Keratinocyte (primary cell): ENCODE measurements at regions not wholly inside any gene's neighbourhood (a gene's known extent, or its start where the extent isn't known, plus 50 kb on each side); places are given as distances from the start of the nearest gene placed in this dataset.
"Not testable (repeated sequence)": the region's sequence is repeated elsewhere in the genome, so short reads cannot be mapped to it uniquely, and the experiment has no call there.

Experiments
- DNase-seq: peaks from one replicate; pipeline ENCODE4 v3.0.0-alpha.2; 2011; ENCODE audit warnings: low read depth, missing footprints, low spot score
- FAIRE-seq: peaks from 2 replicates; lab custom pipeline; 2011; peaks lifted over from hg19 to GRCh38; lab: Jason Lieb, UNC
- H2AFZ ChIP-seq: 2 replicates; pipeline ENCODE4 v1.6.0; 2012; ENCODE audit warnings: low read length, control low read depth, inconsistent platforms; ENCODE audit not compliant: control insufficient read depth
- H3K27ac ChIP-seq: 2 replicates; pipeline ENCODE4 v1.5.1; 2011; ENCODE audit warnings: low read length; ENCODE audit not compliant: control insufficient read depth, insufficient read depth
- H3K27me3 ChIP-seq: 3 replicates; pipeline ENCODE4 v1.6.0; 2011; ENCODE audit warnings: low read length; ENCODE audit not compliant: control insufficient read depth, insufficient read depth; ENCODE audit errors: extremely low read depth
- H3K36me3 ChIP-seq, 2 experiments: 2 replicates in 1 of 2; 3 replicates in 1 of 2; pipeline ENCODE4 v1.5.1; 2011; ENCODE audit warnings: low read length in 2 of 2, mild to moderate bottlenecking in 1 of 2; ENCODE audit not compliant: control insufficient read depth in 2 of 2, insufficient read depth in 2 of 2; ENCODE audit errors: extremely low read depth in 1 of 2
- H3K4me1 ChIP-seq: 3 replicates; pipeline ENCODE4 v1.5.1; 2011; ENCODE audit warnings: low read length; ENCODE audit not compliant: control insufficient read depth, insufficient read depth; ENCODE audit errors: extremely low read depth
- H3K4me2 ChIP-seq: 3 replicates; pipeline ENCODE4 v1.6.0; 2011; ENCODE audit warnings: low read depth, low read length; ENCODE audit not compliant: control insufficient read depth, insufficient read depth; ENCODE audit errors: extremely low read depth
- H3K4me3 ChIP-seq, 3 experiments: fragments of 200-600 bp in 1 of 3; sonication (generic) in 1 of 3; 2 replicates in 2 of 3; 3 replicates in 1 of 3; pipeline ENCODE4 v1.5.1; 2011 to 2016; ENCODE audit warnings: low read length in 3 of 3, mild to moderate bottlenecking in 3 of 3, control low read depth in 2 of 3, inconsistent platforms in 1 of 3, low read depth in 1 of 3, mixed read lengths in 1 of 3, mixed run types in 1 of 3, moderate library complexity in 1 of 3; ENCODE audit not compliant: control insufficient read depth in 2 of 3, insufficient read depth in 2 of 3; ENCODE audit errors: extremely low read depth in 1 of 3
- H3K79me2 ChIP-seq: 2 replicates; pipeline ENCODE4 v1.6.0; 2012; ENCODE audit warnings: low read length; ENCODE audit not compliant: control insufficient read depth, insufficient read depth
- H3K9ac ChIP-seq: 3 replicates; pipeline ENCODE4 v1.6.0; 2011; ENCODE audit warnings: low read length; ENCODE audit not compliant: control insufficient read depth, insufficient read depth; ENCODE audit errors: extremely low read depth
- H3K9me1 ChIP-seq: 3 replicates; pipeline ENCODE4 v1.6.0; 2011; ENCODE audit warnings: low read length; ENCODE audit not compliant: control insufficient read depth, insufficient read depth; ENCODE audit errors: extremely low read depth
- H3K9me3 ChIP-seq: 2 replicates; pipeline ENCODE4 v1.5.1; 2012; ENCODE audit warnings: low read depth, low read length; ENCODE audit not compliant: control insufficient read depth
- H4K20me1 ChIP-seq: 3 replicates; pipeline ENCODE4 v1.6.0; 2011; ENCODE audit warnings: low read length; ENCODE audit not compliant: control insufficient read depth, insufficient read depth; ENCODE audit errors: extremely low read depth
- EZH2 ChIP-seq: IDR thresholded peaks from one replicate; pipeline ENCODE4 v1.6.1; 2012; ENCODE audit warnings: inconsistent platforms, mild to moderate bottlenecking, low read length, moderate library complexity
- dilution Hi-C: fragments of 300-500 bp; cut with MboI; formaldehyde crosslinking; loops from one replicate; pipeline ENCODE4 v1.7.0; 2020; ENCODE audit warnings: low sequenced_read_pairs; ENCODE audit not compliant: extremely low pct_ligation_motif_present
- TF ChIP-seq, protein P1 (sequence below), 3 experiments: IDR thresholded peaks in 1 of 3; conservative IDR thresholded peaks in 1 of 3; optimal IDR thresholded peaks in 1 of 3; 2 replicates in 2 of 3; 3 replicates in 1 of 3; pipeline versions ENCODE3 to v1.5.1; 2011; ENCODE audit warnings: low read length in 3 of 3, mild to moderate bottlenecking in 3 of 3, moderate library complexity in 2 of 3, control low read depth in 1 of 3, inconsistent platforms in 1 of 3; ENCODE audit not compliant: insufficient read depth in 2 of 3; ENCODE audit errors: extremely low read depth in 1 of 3

DNA sequence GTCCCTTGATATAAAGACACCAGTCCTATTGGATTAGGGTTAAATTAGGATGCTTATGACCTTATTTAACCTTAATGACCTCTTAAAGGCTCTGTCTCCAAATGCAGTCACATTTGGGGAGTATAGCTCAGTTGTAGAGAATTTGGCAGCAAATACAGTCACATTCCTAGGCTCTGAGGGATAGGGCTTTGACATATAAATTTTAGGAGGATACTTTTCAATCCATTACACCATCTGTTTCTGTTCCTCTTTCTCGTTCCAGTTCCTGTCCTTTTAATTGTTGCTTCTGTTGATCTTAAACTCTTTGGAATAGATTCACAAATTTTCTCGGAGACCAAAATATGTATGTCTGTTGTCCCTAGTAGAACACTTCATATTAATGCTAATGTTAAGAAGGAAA is 390.0 kb upstream of the PCSK5 start:
- Histone ChIP-seq H3K9ac (no peak overlapping the region), H3K36me3 (no peaks in the 10 kb centered on the region), H3K79me2 (no peaks in the 10 kb centered on the region), H3K9me1 (no peaks in the 10 kb centered on the region), H3K4me2 (no peak overlapping the region), H3K4me3 (no peak overlapping the region), H3K4me1 (no peaks in the 10 kb centered on the region), H3K27ac (no peak overlapping the region), H4K20me1 (no peaks in the 10 kb centered on the region), H3K27me3 (no peaks in the 10 kb centered on the region), H2AFZ (no peak overlapping the region), H3K9me3 (no peaks in the 10 kb centered on the region)
- TF ChIP-seq, protein P1, sequence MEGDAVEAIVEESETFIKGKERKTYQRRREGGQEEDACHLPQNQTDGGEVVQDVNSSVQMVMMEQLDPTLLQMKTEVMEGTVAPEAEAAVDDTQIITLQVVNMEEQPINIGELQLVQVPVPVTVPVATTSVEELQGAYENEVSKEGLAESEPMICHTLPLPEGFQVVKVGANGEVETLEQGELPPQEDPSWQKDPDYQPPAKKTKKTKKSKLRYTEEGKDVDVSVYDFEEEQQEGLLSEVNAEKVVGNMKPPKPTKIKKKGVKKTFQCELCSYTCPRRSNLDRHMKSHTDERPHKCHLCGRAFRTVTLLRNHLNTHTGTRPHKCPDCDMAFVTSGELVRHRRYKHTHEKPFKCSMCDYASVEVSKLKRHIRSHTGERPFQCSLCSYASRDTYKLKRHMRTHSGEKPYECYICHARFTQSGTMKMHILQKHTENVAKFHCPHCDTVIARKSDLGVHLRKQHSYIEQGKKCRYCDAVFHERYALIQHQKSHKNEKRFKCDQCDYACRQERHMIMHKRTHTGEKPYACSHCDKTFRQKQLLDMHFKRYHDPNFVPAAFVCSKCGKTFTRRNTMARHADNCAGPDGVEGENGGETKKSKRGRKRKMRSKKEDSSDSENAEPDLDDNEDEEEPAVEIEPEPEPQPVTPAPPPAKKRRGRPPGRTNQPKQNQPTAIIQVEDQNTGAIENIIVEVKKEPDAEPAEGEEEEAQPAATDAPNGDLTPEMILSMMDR (optimal IDR thresholded peaks at IDR 0.05 in 1 of 3, IDR thresholded peaks at IDR 0.05 in 1 of 3, conservative IDR thresholded peaks at IDR 0.05 in 1 of 3; ENCODE audit: extremely low read depth in 1 of 3, insufficient read depth in 2 of 3, low read length in 3 of 3) = no peak
- no peak for TF ChIP-seq EZH2
- no peak for DNase-seq
- no peak for FAIRE-seq
- dilution Hi-C loops = no loop called here

DNA sequence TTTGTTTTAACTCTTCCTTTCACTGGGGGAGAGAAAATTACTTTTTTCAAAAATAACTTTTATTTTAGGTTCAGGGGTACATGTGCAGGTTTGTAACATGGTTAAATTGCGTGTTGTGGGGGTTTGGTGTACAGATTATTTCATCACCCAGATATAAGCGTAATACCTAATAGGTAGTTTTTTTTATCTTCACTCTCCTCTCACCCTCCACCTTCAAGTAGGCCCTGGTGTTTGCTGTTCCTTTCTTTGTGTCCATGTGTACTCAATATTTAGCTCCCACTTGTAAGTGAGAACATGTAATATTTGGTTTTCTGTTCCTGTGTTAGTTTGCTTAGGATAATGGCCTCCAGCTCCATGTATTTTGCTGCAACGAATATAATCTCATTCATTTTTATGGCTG is 389.5 kb upstream of the PCSK5 start:
- H3K27me3 ChIP-seq, H3K36me3 ChIP-seq, H3K27ac ChIP-seq, H3K4me1 ChIP-seq, H2AFZ ChIP-seq, FAIRE-seq, H3K9me1 ChIP-seq, DNase-seq, H3K79me2 ChIP-seq, H3K9ac ChIP-seq, H3K4me2 ChIP-seq, H3K9me3 ChIP-seq, H4K20me1 ChIP-seq, dilution Hi-C loops, H3K4me3 ChIP-seq: not testable (repeated sequence)

- TF ChIP-seq EZH2 = no peak
- TF ChIP-seq, protein P1 (optimal IDR thresholded peaks at IDR 0.05 in 1 of 3, IDR thresholded peaks at IDR 0.05 in 1 of 3, conservative IDR thresholded peaks at IDR 0.05 in 1 of 3; ENCODE audit: extremely low read depth in 1 of 3, insufficient read depth in 2 of 3, low read length in 3 of 3) = no peak
- dilution Hi-C loops = no loop called here
- Histone ChIP-seq H3K9me3 (no peaks in the 10 kb centered on the region), H3K27me3 (no peaks in the 10 kb centered on the region), H3K4me3 (no peak overlapping the region), H3K4me1 (no peaks in the 10 kb centered on the region), H2AFZ (no peak overlapping the region), H3K9me1 (no peaks in the 10 kb centered on the region), H3K4me2 (no peak overlapping the region), H3K36me3 (no peaks in the 10 kb centered on the region), H4K20me1 (no peaks in the 10 kb centered on the region), H3K79me2 (no peaks in the 10 kb centered on the region), H3K9ac (no peak overlapping the region), H3K27ac (no peak overlapping the region)
- no peak for DNase-seq
- no peak for FAIRE-seq
Measured at GRCh38 chr9:75504721-75505120, 385.8 kb upstream of the PCSK5 start.
